ENCODE measurements at regions not wholly inside any gene's neighbourhood (a gene's known extent, or its start where the extent isn't known, plus 50 kb on each side); places are given as distances from the start of the nearest gene placed in this dataset.

DNA sequence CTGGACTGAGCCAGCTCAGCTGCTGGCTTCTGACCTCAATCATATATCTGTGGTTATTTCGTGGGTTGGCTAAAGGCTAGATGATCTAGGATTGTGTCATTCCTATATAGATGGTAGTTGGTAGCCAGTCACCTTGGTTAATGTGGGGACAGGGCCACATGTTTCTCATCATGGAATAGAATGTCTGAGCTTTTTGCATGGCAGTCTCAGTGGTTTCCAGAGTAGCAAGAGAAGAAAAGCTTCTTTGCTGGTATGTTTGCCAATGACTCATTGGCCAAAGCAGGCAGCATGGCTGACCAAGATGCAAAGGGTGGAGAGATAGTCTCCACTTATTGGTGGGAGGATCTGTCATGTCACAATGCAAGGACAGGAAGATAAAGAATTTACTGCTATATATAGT, 746.4 kb upstream of the FLRT2 start:
- H3K27ac ChIP-seq (ENCODE audit: low read length), result no peak overlapping the region
- Mint-ChIP-seq H3K27ac (no peak overlapping the region), H3K4me1 (no peaks in the 10 kb centered on the region), H3K4me3 (no peak overlapping the region), H3K9me3 (peaks cover 9 to 15% of the 10 kb centered on the region in 2 donors), H3K36me3 (no peaks in the 10 kb centered on the region), H3K27me3 (ENCODE audit: low read depth in 2 of 2) (no peaks in the 10 kb centered on the region)
- DNase-seq (no peak), ATAC-seq (no peak)
- intact Hi-C loops (cut with micrococcal nuclease), result no loop called here
- TF ChIP-seq, protein P1, sequence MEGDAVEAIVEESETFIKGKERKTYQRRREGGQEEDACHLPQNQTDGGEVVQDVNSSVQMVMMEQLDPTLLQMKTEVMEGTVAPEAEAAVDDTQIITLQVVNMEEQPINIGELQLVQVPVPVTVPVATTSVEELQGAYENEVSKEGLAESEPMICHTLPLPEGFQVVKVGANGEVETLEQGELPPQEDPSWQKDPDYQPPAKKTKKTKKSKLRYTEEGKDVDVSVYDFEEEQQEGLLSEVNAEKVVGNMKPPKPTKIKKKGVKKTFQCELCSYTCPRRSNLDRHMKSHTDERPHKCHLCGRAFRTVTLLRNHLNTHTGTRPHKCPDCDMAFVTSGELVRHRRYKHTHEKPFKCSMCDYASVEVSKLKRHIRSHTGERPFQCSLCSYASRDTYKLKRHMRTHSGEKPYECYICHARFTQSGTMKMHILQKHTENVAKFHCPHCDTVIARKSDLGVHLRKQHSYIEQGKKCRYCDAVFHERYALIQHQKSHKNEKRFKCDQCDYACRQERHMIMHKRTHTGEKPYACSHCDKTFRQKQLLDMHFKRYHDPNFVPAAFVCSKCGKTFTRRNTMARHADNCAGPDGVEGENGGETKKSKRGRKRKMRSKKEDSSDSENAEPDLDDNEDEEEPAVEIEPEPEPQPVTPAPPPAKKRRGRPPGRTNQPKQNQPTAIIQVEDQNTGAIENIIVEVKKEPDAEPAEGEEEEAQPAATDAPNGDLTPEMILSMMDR (IDR thresholded peaks at IDR 0.05), result no peak
- no peaks in the 10 kb centered on the region for H3K27me3 ChIP-seq (ENCODE audit: control insufficient read depth, insufficient read depth, low read length)
- WGBS (ENCODE audit: insufficient coverage), result 71% methylated on average over 1 of the region's 1 CpG
- no peaks in the 10 kb centered on the region for H3K36me3 ChIP-seq (ENCODE audit: control insufficient read depth, insufficient read depth, low read length)
- H3K4me3 ChIP-seq (ENCODE audit: low read length), result no peak overlapping the region
- H3K4me1 ChIP-seq (ENCODE audit: control insufficient read depth, insufficient read depth, low read length), result no peaks in the 10 kb centered on the region
- H3K9me3 ChIP-seq (ENCODE audit: control insufficient read depth, insufficient read depth, low read length), result no peaks in the 10 kb centered on the region

DNA sequence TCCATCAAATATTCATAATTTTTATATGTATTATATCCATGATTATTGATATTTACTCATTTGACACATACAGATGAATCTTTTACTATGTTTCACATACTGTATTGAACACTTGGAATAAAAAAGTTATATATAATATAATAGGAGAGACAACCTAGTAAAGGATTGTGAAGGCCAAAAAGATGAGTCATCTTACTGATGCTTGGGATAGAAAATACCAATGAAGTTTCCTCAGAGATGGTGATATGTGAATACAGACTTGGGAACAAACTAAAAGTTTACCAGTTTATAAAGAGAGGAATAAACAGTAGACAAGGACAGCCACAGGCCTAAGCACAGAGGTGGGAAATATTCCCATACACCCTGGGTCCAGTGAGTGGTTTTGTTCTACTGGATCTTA, 743.9 kb upstream of the FLRT2 start:
- H3K36me3 ChIP-seq (ENCODE audit: control insufficient read depth, insufficient read depth, low read length), result no peaks in the 10 kb centered on the region
- Mint-ChIP-seq H3K36me3 (no peaks in the 10 kb centered on the region), H3K4me1 (no peaks in the 10 kb centered on the region), H3K27ac (no peak overlapping the region), H3K9me3 (peaks cover 7 to 9% of the 10 kb centered on the region in 2 donors), H3K27me3 (ENCODE audit: low read depth in 2 of 2) (no peaks in the 10 kb centered on the region), H3K4me3 (no peak overlapping the region)
- H3K27me3 ChIP-seq (ENCODE audit: control insufficient read depth, insufficient read depth, low read length), result no peaks in the 10 kb centered on the region
- no peak overlapping the region for H3K4me3 ChIP-seq (ENCODE audit: low read length)
- no peaks in the 10 kb centered on the region for H3K9me3 ChIP-seq (ENCODE audit: control insufficient read depth, insufficient read depth, low read length)
- H3K27ac ChIP-seq (ENCODE audit: low read length), result no peak overlapping the region
- DNase-seq (no peak), ATAC-seq (no peak)
- H3K4me1 ChIP-seq (ENCODE audit: control insufficient read depth, insufficient read depth, low read length), result no peaks in the 10 kb centered on the region
- TF ChIP-seq, protein P1 (IDR thresholded peaks at IDR 0.05), result no peak
- intact Hi-C loops (cut with micrococcal nuclease), result no loop called here

DNA sequence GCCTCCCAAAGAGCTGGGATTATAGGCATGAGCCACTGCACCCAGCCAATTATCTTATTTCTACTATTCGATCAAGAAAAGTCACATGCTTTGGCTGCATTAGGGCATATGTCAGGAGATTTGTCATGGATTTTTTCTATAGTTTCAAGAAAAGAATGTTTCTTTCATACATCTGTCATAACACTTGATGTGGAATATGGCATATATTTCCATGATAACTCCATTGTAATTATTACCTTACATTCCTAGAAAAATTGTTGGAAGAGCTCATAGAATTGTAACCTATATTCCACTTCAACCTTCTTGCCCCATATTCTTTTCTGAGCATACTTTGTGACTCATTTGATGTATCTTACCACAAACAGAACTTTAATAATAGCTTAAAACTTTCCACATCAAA, 740.9 kb upstream of the FLRT2 start:
- ATAC-seq (no peak), DNase-seq (no peak)
- Mint-ChIP-seq H3K27ac (no peak overlapping the region), H3K36me3 (no peaks in the 10 kb centered on the region), H3K9me3 (peaks cover 11 to 13% of the 10 kb centered on the region in 2 donors), H3K4me3 (no peak overlapping the region), H3K4me1 (no peaks in the 10 kb centered on the region), H3K27me3 (ENCODE audit: low read depth in 2 of 2) (no peaks in the 10 kb centered on the region)
- Histone ChIP-seq H3K36me3 (ENCODE audit: control insufficient read depth, insufficient read depth, low read length) (no peaks in the 10 kb centered on the region), H3K4me1 (ENCODE audit: control insufficient read depth, insufficient read depth, low read length) (no peaks in the 10 kb centered on the region), H3K27me3 (ENCODE audit: control insufficient read depth, insufficient read depth, low read length) (no peaks in the 10 kb centered on the region), H3K4me3 (ENCODE audit: low read length) (no peak overlapping the region), H3K9me3 (ENCODE audit: control insufficient read depth, insufficient read depth, low read length) (peaks cover 2% of the 10 kb centered on the region), H3K27ac (ENCODE audit: low read length) (no peak overlapping the region)
- no CpG with 5 or more reads among the region's 1 CpG for WGBS (ENCODE audit: insufficient coverage)
- intact Hi-C loops (cut with micrococcal nuclease), result no loop called here
- TF ChIP-seq, protein P1 (IDR thresholded peaks at IDR 0.05), result no peak

DNA sequence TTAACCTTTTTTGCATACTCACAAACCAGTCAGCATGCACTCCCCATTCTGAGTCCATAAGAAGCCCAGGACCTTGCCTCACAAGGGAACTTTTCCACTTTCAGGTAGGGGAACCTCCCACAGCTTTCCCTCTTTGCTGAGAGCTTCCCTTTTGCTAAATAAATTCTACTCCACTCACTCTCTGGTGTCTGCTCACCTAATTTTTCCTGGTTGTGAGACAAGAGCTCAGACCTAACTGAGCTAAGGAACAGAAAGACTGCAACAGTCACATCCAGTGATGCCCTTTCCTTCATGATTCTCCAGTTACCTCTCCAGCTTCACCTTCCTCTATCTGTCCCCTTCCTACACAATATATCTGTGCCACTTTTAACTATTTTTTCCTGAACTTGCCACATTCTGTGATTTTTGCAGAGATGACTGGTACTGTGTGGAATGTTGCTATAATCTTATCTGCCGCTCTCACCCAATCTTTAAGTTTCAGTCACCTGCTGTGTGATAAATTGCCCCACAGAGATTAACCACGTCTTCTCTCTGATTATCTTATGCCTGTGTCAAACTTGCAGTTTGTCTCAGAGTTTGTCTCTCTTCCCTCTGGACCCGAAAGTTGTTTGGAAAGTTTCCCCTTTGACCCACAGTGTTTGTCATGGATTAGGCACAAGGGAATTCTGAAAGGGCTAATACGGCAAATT, 737.1 kb upstream of the FLRT2 start:
- Mint-ChIP-seq H3K9me3 (peaks cover 13 to 18% of the 10 kb centered on the region in 2 donors), H3K27ac (no peak overlapping the region), H3K4me1 (no peaks in the 10 kb centered on the region), H3K4me3 (no peak overlapping the region), H3K27me3 (ENCODE audit: low read depth in 2 of 2) (no peaks in the 10 kb centered on the region), H3K36me3 (no peaks in the 10 kb centered on the region)
- no peak for DNase-seq
- no peaks in the 10 kb centered on the region for H3K4me1 ChIP-seq (ENCODE audit: control insufficient read depth, insufficient read depth, low read length)
- H3K27me3 ChIP-seq (ENCODE audit: control insufficient read depth, insufficient read depth, low read length), result no peaks in the 10 kb centered on the region
- peaks cover 2% of the 10 kb centered on the region for H3K9me3 ChIP-seq (ENCODE audit: control insufficient read depth, insufficient read depth, low read length)
- TF ChIP-seq, protein P1 (IDR thresholded peaks at IDR 0.05), result no peak
- intact Hi-C loops (cut with micrococcal nuclease), result no loop called here
- 74% methylated on average over 4 of the region's 4 CpGs for WGBS (ENCODE audit: insufficient coverage)
- H3K36me3 ChIP-seq (ENCODE audit: control insufficient read depth, insufficient read depth, low read length), result no peaks in the 10 kb centered on the region
- H3K27ac ChIP-seq (ENCODE audit: low read length), result no peak overlapping the region
- H3K4me3 ChIP-seq (ENCODE audit: low read length), result no peak overlapping the region
- ATAC-seq, result no peak

Measured in natural killer cell (primary cell).